OCI-LY7 (cell line): ENCODE measurements at regions not wholly inside any gene's neighbourhood (a gene's known extent, or its start where the extent isn't known, plus 50 kb on each side); places are given as distances from the start of the nearest gene placed in this dataset.
A peak's percentile ranks its signal among the peaks of the same experiment; 100 is the strongest.

Experiments
- BruUV-seq: library from RNA; stranded (reverse); fragments of 400-500 nt; replicated peaks from 2 replicates; lab custom pipeline; 2021; lab: Mats Ljungman, UMichigan
- CTCF ChIA-PET: fragments of 300-600 bp; sonication (Branson Sonifier 250); formaldehyde crosslinking; loops from one replicate; lab custom pipeline; 2022; ENCODE audit warnings: antibody characterized with exemption; ENCODE audit not compliant: unreplicated experiment; lab: Charles Lee
- POLR2A ChIA-PET: fragments of 300-600 bp; sonication (Branson Sonifier 250); formaldehyde crosslinking; loops from one replicate; lab custom pipeline; 2022; ENCODE audit warnings: antibody characterized with exemption; lab: Charles Lee
- DNase-seq: peaks from one replicate; pipeline ENCODE4 v3.0.0-alpha.2; 2015; ENCODE audit warnings: low spot score
- H2AFZ ChIP-seq: fragments of 200-600 bp; sonication (generic), shearing (Covaris generic); 2 replicates; pipeline ENCODE4 v1.6.1; 2014; ENCODE audit warnings: mild to moderate bottlenecking, antibody characterized with exemption, low read length, moderate library complexity
- H3K27ac ChIP-seq: fragments of 200-600 bp; sonication (generic); 2 replicates; pipeline ENCODE4 v1.5.1; 2014; ENCODE audit warnings: mixed run types, low read depth, mild to moderate bottlenecking, moderate library complexity, low read length, inconsistent platforms; ENCODE audit not compliant: poor library complexity, severe bottlenecking
- H3K36me3 ChIP-seq: fragments of 200-600 bp; sonication (generic); 2 replicates; pipeline ENCODE4 v1.6.1; 2014; ENCODE audit warnings: mild to moderate bottlenecking, antibody characterized with exemption, low read length, moderate library complexity, mixed read lengths; ENCODE audit not compliant: insufficient read depth
- H3K4me1 ChIP-seq: fragments of 200-600 bp; sonication (generic); 2 replicates; pipeline ENCODE4 v1.5.1; 2014; ENCODE audit warnings: mild to moderate bottlenecking, low read length; ENCODE audit not compliant: insufficient read depth, poor library complexity, severe bottlenecking
- H3K4me2 ChIP-seq: fragments of 200-600 bp; sonication (generic); 2 replicates; pipeline ENCODE4 v1.6.1; 2014; ENCODE audit warnings: mild to moderate bottlenecking, low read length
- H3K4me3 ChIP-seq: fragments of 200-600 bp; sonication (generic); 2 replicates; pipeline ENCODE4 v1.5.1; 2014; ENCODE audit warnings: mild to moderate bottlenecking, low read depth, low read length; ENCODE audit not compliant: poor library complexity, severe bottlenecking
- H3K79me2 ChIP-seq: fragments of 200-600 bp; sonication (generic); 2 replicates; pipeline ENCODE4 v1.6.1; 2016; ENCODE audit warnings: low read depth, mild to moderate bottlenecking, low read length, moderate library complexity, mixed read lengths; ENCODE audit not compliant: insufficient read depth
- H3K9me2 ChIP-seq: fragments of 200-600 bp; sonication (generic); 2 replicates; pipeline ENCODE4 v1.6.1; 2016; ENCODE audit warnings: mild to moderate bottlenecking, low read length, mixed read lengths; ENCODE audit not compliant: insufficient read depth
- H3K9me3 ChIP-seq: fragments of 200-600 bp; sonication (generic); 2 replicates; pipeline ENCODE4 v1.6.1; 2014; ENCODE audit warnings: mild to moderate bottlenecking, mixed run types, low read length, mixed read lengths
- H4K20me1 ChIP-seq: fragments of 200-600 bp; sonication (generic); 2 replicates; pipeline ENCODE4 v1.6.1; 2014; ENCODE audit warnings: mild to moderate bottlenecking, antibody characterized with exemption, low read length, moderate library complexity, mixed read lengths; ENCODE audit not compliant: insufficient read depth
- CTCF ChIP-seq: fragments of 200-600 bp; sonication (generic); conservative IDR thresholded peaks from 2 replicates; pipeline ENCODE4 v1.5.1; 2014; ENCODE audit warnings: mild to moderate bottlenecking, antibody characterized with exemption, low read length, moderate library complexity, mixed read lengths
- EZH2phosphoT487 ChIP-seq: fragments of 200-600 bp; sonication (generic); IDR thresholded peaks from 2 replicates; pipeline ENCODE4 v1.6.1; 2018; ENCODE audit warnings: low read depth, borderline replicate concordance, mild to moderate bottlenecking, mixed run types, antibody characterized with exemption, low read length, moderate library complexity, mixed read lengths
- intact Hi-C: fragments of 100-400 bp; cut with micrococcal nuclease; formaldehyde crosslinking; loops from one replicate; pipeline ENCODE4 v1.10.0; 2022; ENCODE audit not compliant: unreplicated experiment

- Histone ChIP-seq H3K79me2 (no peaks in the 10 kb centered on the region), H3K36me3 (no peaks in the 10 kb centered on the region), H3K4me2 (no peak overlapping the region), H3K27ac (no peak overlapping the region), H3K4me3 (no peak overlapping the region), H3K4me1 (no peaks in the 10 kb centered on the region), H2AFZ (no peak overlapping the region), H3K9me3 (no peaks in the 10 kb centered on the region), H3K9me2 (no peaks in the 10 kb centered on the region), H4K20me1 (no peaks in the 10 kb centered on the region)
- ChIA-PET CTCF (no interaction called here), POLR2A (no interaction called here)
- intact Hi-C loops: no loop called here
- TF ChIP-seq EZH2phosphoT487 (no peak), CTCF (peak; percentile 81)
- no TSS peak for BruUV-seq
- DNase-seq: peak; percentile 11
Observed at GRCh38 chr2:21422050-21422449, 298.3 kb downstream of the TDRD15 start.

- Histone ChIP-seq H2AFZ (no peak overlapping the region), H3K4me2 (no peak overlapping the region), H3K27ac (no peak overlapping the region), H3K9me3 (no peaks in the 10 kb centered on the region), H4K20me1 (no peaks in the 10 kb centered on the region), H3K9me2 (no peaks in the 10 kb centered on the region), H3K36me3 (no peaks in the 10 kb centered on the region), H3K4me1 (no peaks in the 10 kb centered on the region), H3K79me2 (no peaks in the 10 kb centered on the region), H3K4me3 (no peak overlapping the region)
- CTCF ChIA-PET: no interaction called here
- BruUV-seq: no TSS peak
- DNase-seq: no peak
- TF ChIP-seq CTCF: no peak
- no peak for TF ChIP-seq EZH2phosphoT487
- intact Hi-C loops: no loop called here
- POLR2A ChIA-PET: no interaction called here
Observed at GRCh38 chr2:21422724-21423522, 299.2 kb downstream of the TDRD15 start.

- no peak for DNase-seq
- no peak overlapping the region for H3K4me2 ChIP-seq
- intact Hi-C loops: no loop called here
- BruUV-seq: no TSS peak
- TF ChIP-seq CTCF: no peak
- no peak for TF ChIP-seq EZH2phosphoT487
- ChIA-PET CTCF (no interaction called here), POLR2A (no interaction called here)
- no peaks in the 10 kb centered on the region for H3K4me1 ChIP-seq
- H3K79me2 ChIP-seq: no peaks in the 10 kb centered on the region
- no peak overlapping the region for H2AFZ ChIP-seq
- H3K27ac ChIP-seq: no peak overlapping the region
- no peaks in the 10 kb centered on the region for H3K9me3 ChIP-seq
- no peaks in the 10 kb centered on the region for H3K9me2 ChIP-seq
- no peak overlapping the region for H3K4me3 ChIP-seq
- H3K36me3 ChIP-seq: no peaks in the 10 kb centered on the region
- H4K20me1 ChIP-seq: no peaks in the 10 kb centered on the region
Observed at GRCh38 chr2:21423854-21424253, 300.1 kb downstream of the TDRD15 start.
